HCT116 (cell line): ENCODE measurements at regions not wholly inside any gene's neighbourhood (a gene's known extent, or its start where the extent isn't known, plus 50 kb on each side); places are given as distances from the start of the nearest gene placed in this dataset.

Experiments
- ATAC-seq: fragments of 200-7000 bp; cut with Tn5 transposase; 2 replicates; pipeline ENCODE4 v1.9.1; 2020; ENCODE audit warnings: mild to moderate bottlenecking, moderate library complexity
- BruUV-seq: library from RNA; stranded (reverse); fragments of 400-500 nt; replicated peaks from 2 replicates; lab custom pipeline; 2021; lab: Mats Ljungman, UMichigan
- CTCF ChIA-PET: fragments of 300-600 bp; sonication (Branson Sonifier 250); formaldehyde crosslinking; loops from one replicate; lab custom pipeline; 2021; ENCODE audit warnings: antibody characterized with exemption; lab: Charles Lee
- POLR2A ChIA-PET: fragments of 300-600, 350-600 bp; sonication (Branson Sonifier 250); formaldehyde crosslinking; loops from one replicate; lab custom pipeline; 2021; ENCODE audit warnings: antibody characterized with exemption; lab: Charles Lee
- RAD21 ChIA-PET, 2 experiments: fragments of 300-600 bp; sonication (Branson Sonifier 250); formaldehyde crosslinking; loops; one replicate each; lab custom pipeline; 2023; ENCODE audit warnings: low total read pairs in 2 of 2; ENCODE audit not compliant: uncharacterized antibody in 2 of 2, unreplicated experiment in 2 of 2, low non-redundant PET in 1 of 2; lab: Charles Lee
- DNase-seq: peaks from one replicate; pipeline ENCODE4 v3.0.0-alpha.2; 2010; ENCODE audit warnings: low read depth, low spot score
- H2AFZ ChIP-seq: fragments of 200-600 bp; shearing (Covaris generic), sonication (generic); 2 replicates; pipeline ENCODE4 v1.6.1; 2017; ENCODE audit warnings: low read depth, mixed run types, mixed read lengths, antibody characterized with exemption, low read length; ENCODE audit not compliant: poor library complexity, severe bottlenecking
- H3K27ac ChIP-seq: 2 replicates; pipeline ENCODE4 v1.5.1; 2012; ENCODE audit warnings: low read depth, low read length
- H3K27me3 ChIP-seq: fragments of 200-600 bp; sonication (generic); 2 replicates; pipeline ENCODE4 v1.6.1; 2016; ENCODE audit warnings: mixed run types, low read length, mixed read lengths; ENCODE audit not compliant: insufficient read depth
- H3K36me3 ChIP-seq, 2 experiments: fragments of 200-500 bp in 1 of 2; fragments of 200-600 bp in 1 of 2; sonication (Bioruptor generic) in 1 of 2; sonication (generic) in 1 of 2; 2 replicates each; pipeline versions ENCODE4 v1.5.1 to v1.6.1; 2014 to 2016; ENCODE audit warnings: low read length in 2 of 2, inconsistent platforms in 1 of 2, mixed read lengths in 1 of 2, mixed run types in 1 of 2; ENCODE audit not compliant: insufficient read depth in 2 of 2, control insufficient read depth in 1 of 2
- H3K4me1 ChIP-seq, 2 experiments: fragments of 200-600 bp in 1 of 2; sonication (generic) in 1 of 2; 2 replicates each; pipeline versions ENCODE4 v1.5.1 to v1.6.1; 2012 to 2017; ENCODE audit warnings: low read length in 2 of 2, inconsistent platforms in 1 of 2, mild to moderate bottlenecking in 1 of 2, mixed read lengths in 1 of 2, mixed run types in 1 of 2, moderate library complexity in 1 of 2; ENCODE audit not compliant: insufficient read depth in 2 of 2, control insufficient read depth in 1 of 2
- H3K4me2 ChIP-seq: fragments of 200-600 bp; sonication (generic); 2 replicates; pipeline ENCODE4 v1.6.1; 2017; ENCODE audit warnings: mixed run types, low read length, mixed read lengths
- H3K4me3 ChIP-seq, 2 experiments: fragments of 200-600 bp in 1 of 2; sonication (generic) in 1 of 2; replicated peaks in 1 of 2; 2 replicates each; pipeline ENCODE4 v1.5.1; 2011 to 2016; ENCODE audit warnings: low read length in 2 of 2, control low read depth in 1 of 2, low read depth in 1 of 2, mild to moderate bottlenecking in 1 of 2, mixed read lengths in 1 of 2, mixed run types in 1 of 2
- H3K79me2 ChIP-seq: fragments of 200-600 bp; sonication (generic); 2 replicates; pipeline ENCODE4 v1.6.1; 2017; ENCODE audit warnings: mild to moderate bottlenecking, mixed run types, low read length, moderate library complexity, mixed read lengths; ENCODE audit not compliant: insufficient read depth
- H3K9ac ChIP-seq: fragments of 200-600 bp; sonication (generic); 2 replicates; pipeline ENCODE4 v1.6.1; 2016; ENCODE audit warnings: low read length, mixed read lengths
- H3K9me2 ChIP-seq: fragments of 200-600 bp; sonication (generic), shearing (Covaris generic); 2 replicates; pipeline ENCODE4 v1.6.1; 2017; ENCODE audit warnings: mixed run types, mild to moderate bottlenecking, moderate library complexity; ENCODE audit not compliant: insufficient read depth
- H3K9me3 ChIP-seq, 2 experiments: fragments of 200-500 bp in 1 of 2; fragments of 200-600 bp in 1 of 2; sonication (Bioruptor generic) in 1 of 2; sonication (generic) in 1 of 2; 2 replicates each; pipeline ENCODE4 v1.6.1; 2014 to 2017; ENCODE audit warnings: low read length in 2 of 2, mixed read lengths in 2 of 2, inconsistent platforms in 1 of 2, low read depth in 1 of 2, mild to moderate bottlenecking in 1 of 2, mixed run types in 1 of 2, moderate library complexity in 1 of 2; ENCODE audit not compliant: control insufficient read depth in 1 of 2, insufficient read depth in 1 of 2
- H4K20me1 ChIP-seq: fragments of 200-600 bp; sonication (generic), shearing (Covaris generic); 2 replicates; pipeline ENCODE4 v1.6.1; 2017; ENCODE audit warnings: mixed run types, mild to moderate bottlenecking, moderate library complexity; ENCODE audit not compliant: insufficient read depth
- CEBPB ChIP-seq: IDR thresholded peaks from 2 replicates; pipeline ENCODE4 v1.6.1; 2012; ENCODE audit warnings: low read depth
- EZH2 ChIP-seq: fragments of 200-600 bp; sonication (generic); IDR thresholded peaks from 2 replicates; pipeline ENCODE4 v1.6.1; 2017; ENCODE audit warnings: antibody characterized with exemption, mixed run types
- EZH2phosphoT487 ChIP-seq: fragments of 200-600 bp; IDR thresholded peaks from 2 replicates; pipeline ENCODE4 v1.6.1; 2018; ENCODE audit warnings: antibody characterized with exemption, borderline replicate concordance
- POLR2AphosphoS5 ChIP-seq: IDR thresholded peaks from 2 replicates; pipeline ENCODE4 v1.6.1; 2011; ENCODE audit warnings: mild to moderate bottlenecking, low read depth, low read length, moderate library complexity
- TCF7L2 ChIP-seq: IDR thresholded peaks from 2 replicates; pipeline ENCODE4 v1.7.0; 2011; ENCODE audit warnings: borderline replicate concordance, inconsistent platforms; ENCODE audit not compliant: insufficient read depth, insufficient read length; ENCODE audit errors: extremely low read depth
- ZFX ChIP-seq: fragments of 450-650 bp; IDR thresholded peaks from 2 replicates; pipeline ENCODE4 v1.6.1; 2017
- intact Hi-C: fragments of 100-400 bp; cut with micrococcal nuclease; formaldehyde crosslinking; loops from 2 replicates; pipeline ENCODE4 v1.10.0; 2022
- TF ChIP-seq, protein P1 (sequence below): IDR thresholded peaks from 2 replicates; pipeline ENCODE4 v1.6.1; 2012; ENCODE audit warnings: low read depth
- TF ChIP-seq, protein P2 (sequence below): IDR thresholded peaks from 2 replicates; pipeline ENCODE4 v1.6.1; 2011; ENCODE audit warnings: mild to moderate bottlenecking, low read length, moderate library complexity; ENCODE audit not compliant: insufficient replicate concordance; ENCODE audit errors: extremely low read depth
- TF ChIP-seq, protein P3 (sequence below), 3 experiments: fragments of 200-600 bp in 1 of 3; sonication (generic) in 1 of 3; IDR thresholded peaks in 2 of 3; conservative IDR thresholded peaks in 1 of 3; 2 replicates each; pipeline ENCODE4 v1.5.1; 2012 to 2017; ENCODE audit warnings: low read depth in 2 of 3, low read length in 2 of 3, antibody characterized with exemption in 1 of 3, borderline replicate concordance in 1 of 3, control low read depth in 1 of 3, mild to moderate bottlenecking in 1 of 3, mixed read lengths in 1 of 3, mixed run types in 1 of 3, moderate library complexity in 1 of 3; ENCODE audit not compliant: insufficient read depth in 1 of 3
- TF ChIP-seq, protein P4 (sequence below): IDR thresholded peaks from 2 replicates; pipeline ENCODE4 v1.6.1; 2012

DNA sequence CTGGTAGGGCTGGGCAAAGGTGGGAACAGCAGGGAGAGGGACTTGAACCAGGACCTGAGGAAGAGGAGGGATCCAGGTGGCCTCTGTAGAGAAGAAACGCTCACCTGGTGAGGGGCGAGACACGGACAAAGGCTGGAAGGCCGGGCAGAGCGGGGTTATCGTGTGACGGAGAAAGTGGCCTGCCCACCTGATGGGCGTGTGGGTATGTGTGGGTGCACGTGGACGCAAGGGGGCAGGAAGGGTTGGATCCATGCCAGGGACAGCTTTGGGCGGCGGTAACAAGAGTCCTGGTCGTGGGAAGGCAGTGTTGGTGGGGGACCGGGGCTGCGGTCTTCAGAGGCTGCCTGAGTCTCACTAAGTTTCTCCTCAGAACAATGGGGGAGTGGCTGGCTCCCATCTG is 104.1 kb upstream of the GSE1 start:
- Histone ChIP-seq H2AFZ (no peak overlapping the region), H3K79me2 (no peaks in the 10 kb centered on the region), H3K4me2 (no peak overlapping the region), H4K20me1 (no peaks in the 10 kb centered on the region), H3K27ac (no peak overlapping the region), H3K36me3 (no peaks in the 10 kb centered on the region), H3K9me3 (no peaks in the 10 kb centered on the region), H3K9me2 (no peaks in the 10 kb centered on the region), H3K4me3 (no peak overlapping the region), H3K4me1 (peaks cover 8 to 9% of the 10 kb centered on the region in 2 experiments), H3K9ac (no peak overlapping the region), H3K27me3 (no peaks in the 10 kb centered on the region)
- intact Hi-C loops, result no loop called here
- POLR2A ChIA-PET, result no interaction called here
- TF ChIP-seq TCF7L2, result no peak
- TF ChIP-seq, protein P1, sequence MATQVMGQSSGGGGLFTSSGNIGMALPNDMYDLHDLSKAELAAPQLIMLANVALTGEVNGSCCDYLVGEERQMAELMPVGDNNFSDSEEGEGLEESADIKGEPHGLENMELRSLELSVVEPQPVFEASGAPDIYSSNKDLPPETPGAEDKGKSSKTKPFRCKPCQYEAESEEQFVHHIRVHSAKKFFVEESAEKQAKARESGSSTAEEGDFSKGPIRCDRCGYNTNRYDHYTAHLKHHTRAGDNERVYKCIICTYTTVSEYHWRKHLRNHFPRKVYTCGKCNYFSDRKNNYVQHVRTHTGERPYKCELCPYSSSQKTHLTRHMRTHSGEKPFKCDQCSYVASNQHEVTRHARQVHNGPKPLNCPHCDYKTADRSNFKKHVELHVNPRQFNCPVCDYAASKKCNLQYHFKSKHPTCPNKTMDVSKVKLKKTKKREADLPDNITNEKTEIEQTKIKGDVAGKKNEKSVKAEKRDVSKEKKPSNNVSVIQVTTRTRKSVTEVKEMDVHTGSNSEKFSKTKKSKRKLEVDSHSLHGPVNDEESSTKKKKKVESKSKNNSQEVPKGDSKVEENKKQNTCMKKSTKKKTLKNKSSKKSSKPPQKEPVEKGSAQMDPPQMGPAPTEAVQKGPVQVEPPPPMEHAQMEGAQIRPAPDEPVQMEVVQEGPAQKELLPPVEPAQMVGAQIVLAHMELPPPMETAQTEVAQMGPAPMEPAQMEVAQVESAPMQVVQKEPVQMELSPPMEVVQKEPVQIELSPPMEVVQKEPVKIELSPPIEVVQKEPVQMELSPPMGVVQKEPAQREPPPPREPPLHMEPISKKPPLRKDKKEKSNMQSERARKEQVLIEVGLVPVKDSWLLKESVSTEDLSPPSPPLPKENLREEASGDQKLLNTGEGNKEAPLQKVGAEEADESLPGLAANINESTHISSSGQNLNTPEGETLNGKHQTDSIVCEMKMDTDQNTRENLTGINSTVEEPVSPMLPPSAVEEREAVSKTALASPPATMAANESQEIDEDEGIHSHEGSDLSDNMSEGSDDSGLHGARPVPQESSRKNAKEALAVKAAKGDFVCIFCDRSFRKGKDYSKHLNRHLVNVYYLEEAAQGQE, result no peak
- no peak for TF ChIP-seq ZFX
- TF ChIP-seq EZH2, result no peak
- TF ChIP-seq POLR2AphosphoS5, result no peak
- TF ChIP-seq, protein P2, sequence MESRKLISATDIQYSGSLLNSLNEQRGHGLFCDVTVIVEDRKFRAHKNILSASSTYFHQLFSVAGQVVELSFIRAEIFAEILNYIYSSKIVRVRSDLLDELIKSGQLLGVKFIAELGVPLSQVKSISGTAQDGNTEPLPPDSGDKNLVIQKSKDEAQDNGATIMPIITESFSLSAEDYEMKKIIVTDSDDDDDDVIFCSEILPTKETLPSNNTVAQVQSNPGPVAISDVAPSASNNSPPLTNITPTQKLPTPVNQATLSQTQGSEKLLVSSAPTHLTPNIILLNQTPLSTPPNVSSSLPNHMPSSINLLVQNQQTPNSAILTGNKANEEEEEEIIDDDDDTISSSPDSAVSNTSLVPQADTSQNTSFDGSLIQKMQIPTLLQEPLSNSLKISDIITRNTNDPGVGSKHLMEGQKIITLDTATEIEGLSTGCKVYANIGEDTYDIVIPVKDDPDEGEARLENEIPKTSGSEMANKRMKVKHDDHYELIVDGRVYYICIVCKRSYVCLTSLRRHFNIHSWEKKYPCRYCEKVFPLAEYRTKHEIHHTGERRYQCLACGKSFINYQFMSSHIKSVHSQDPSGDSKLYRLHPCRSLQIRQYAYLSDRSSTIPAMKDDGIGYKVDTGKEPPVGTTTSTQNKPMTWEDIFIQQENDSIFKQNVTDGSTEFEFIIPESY, result no peak
- TF ChIP-seq, protein P3, sequence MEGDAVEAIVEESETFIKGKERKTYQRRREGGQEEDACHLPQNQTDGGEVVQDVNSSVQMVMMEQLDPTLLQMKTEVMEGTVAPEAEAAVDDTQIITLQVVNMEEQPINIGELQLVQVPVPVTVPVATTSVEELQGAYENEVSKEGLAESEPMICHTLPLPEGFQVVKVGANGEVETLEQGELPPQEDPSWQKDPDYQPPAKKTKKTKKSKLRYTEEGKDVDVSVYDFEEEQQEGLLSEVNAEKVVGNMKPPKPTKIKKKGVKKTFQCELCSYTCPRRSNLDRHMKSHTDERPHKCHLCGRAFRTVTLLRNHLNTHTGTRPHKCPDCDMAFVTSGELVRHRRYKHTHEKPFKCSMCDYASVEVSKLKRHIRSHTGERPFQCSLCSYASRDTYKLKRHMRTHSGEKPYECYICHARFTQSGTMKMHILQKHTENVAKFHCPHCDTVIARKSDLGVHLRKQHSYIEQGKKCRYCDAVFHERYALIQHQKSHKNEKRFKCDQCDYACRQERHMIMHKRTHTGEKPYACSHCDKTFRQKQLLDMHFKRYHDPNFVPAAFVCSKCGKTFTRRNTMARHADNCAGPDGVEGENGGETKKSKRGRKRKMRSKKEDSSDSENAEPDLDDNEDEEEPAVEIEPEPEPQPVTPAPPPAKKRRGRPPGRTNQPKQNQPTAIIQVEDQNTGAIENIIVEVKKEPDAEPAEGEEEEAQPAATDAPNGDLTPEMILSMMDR (IDR thresholded peaks at IDR 0.05 in 2 of 3, conservative IDR thresholded peaks at IDR 0.05 in 1 of 3; ENCODE audit: borderline replicate concordance in 1 of 3, insufficient read depth in 1 of 3, low read depth in 2 of 3, low read length in 2 of 3), result no peak
- TF ChIP-seq EZH2phosphoT487, result no peak
- TF ChIP-seq, protein P4, sequence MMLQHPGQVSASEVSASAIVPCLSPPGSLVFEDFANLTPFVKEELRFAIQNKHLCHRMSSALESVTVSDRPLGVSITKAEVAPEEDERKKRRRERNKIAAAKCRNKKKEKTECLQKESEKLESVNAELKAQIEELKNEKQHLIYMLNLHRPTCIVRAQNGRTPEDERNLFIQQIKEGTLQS, result no peak
- no peak for TF ChIP-seq CEBPB
- RAD21 ChIA-PET, result no interaction called here
- ATAC-seq (no peak), DNase-seq (no peak)
- no TSS peak for BruUV-seq
- CTCF ChIA-PET, result no interaction called here
